BJ (cell line): ENCODE measurements at regions not wholly inside any gene's neighbourhood (a gene's known extent, or its start where the extent isn't known, plus 50 kb on each side); places are given as distances from the start of the nearest gene placed in this dataset.

Experiments
- CTCF ChIA-PET: fragments of 350-600 bp; formaldehyde crosslinking; extraction: SDS; loops from one replicate; lab custom pipeline; 2021; ENCODE audit warnings: antibody characterized with exemption, inconsistent platforms; lab: Yijun Ruan, JAX
- POLR2A ChIA-PET: fragments of 300-600 bp; sonication (Branson Sonifier 250); formaldehyde crosslinking; extraction: SDS; loops from one replicate; lab custom pipeline; 2021; ENCODE audit warnings: antibody characterized with exemption; lab: Charles Lee
- DNase-seq: peaks from one replicate; pipeline ENCODE4 v3.0.0-alpha.2; 2011; ENCODE audit warnings: low read depth
- H3K27me3 ChIP-seq: 2 replicates; pipeline ENCODE4 v1.6.0; 2011; ENCODE audit warnings: low read length; ENCODE audit not compliant: control insufficient read depth, insufficient read depth
- H3K36me3 ChIP-seq: 2 replicates; pipeline ENCODE4 v1.5.1; 2011; ENCODE audit warnings: low read length; ENCODE audit not compliant: control insufficient read depth, insufficient read depth
- H3K4me3 ChIP-seq: 2 replicates; pipeline ENCODE4 v1.5.1; 2011; ENCODE audit warnings: low read depth, mild to moderate bottlenecking, control low read depth, low read length
- TF ChIP-seq, protein P1 (sequence below): IDR thresholded peaks from 2 replicates; pipeline ENCODE4 v1.5.1; 2011; ENCODE audit warnings: low read depth, mild to moderate bottlenecking, control low read depth, inconsistent platforms, low read length, moderate library complexity; ENCODE audit not compliant: insufficient read depth

DNA sequence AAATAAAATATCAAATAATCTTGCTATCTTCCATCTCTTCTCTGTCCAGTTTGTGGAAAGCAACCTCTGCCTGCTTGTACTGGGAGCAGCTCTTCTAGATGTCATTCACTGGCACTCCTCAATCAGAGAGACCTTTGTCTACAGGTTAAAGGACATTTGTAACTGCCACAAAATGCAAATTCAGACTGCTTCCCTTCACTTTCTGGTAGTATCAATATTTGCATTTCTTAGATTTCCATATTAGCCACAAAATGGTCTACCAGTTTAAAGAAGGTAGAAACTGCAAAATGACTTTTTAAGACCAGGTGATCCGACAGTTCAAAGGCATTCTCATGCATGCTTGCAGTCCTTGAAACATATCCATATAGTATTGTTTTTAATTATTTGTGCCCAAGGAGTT is 51.7 kb upstream of the RCN1 start:
- Histone ChIP-seq H3K36me3 (no peaks in the 10 kb centered on the region), H3K27me3 (0 out of 2 replicates have a peak, but pooled peaks cover 1% of the 10 kb centered on the region), H3K4me3 (no peak overlapping the region)
- no peak for DNase-seq
- TF ChIP-seq, protein P1, sequence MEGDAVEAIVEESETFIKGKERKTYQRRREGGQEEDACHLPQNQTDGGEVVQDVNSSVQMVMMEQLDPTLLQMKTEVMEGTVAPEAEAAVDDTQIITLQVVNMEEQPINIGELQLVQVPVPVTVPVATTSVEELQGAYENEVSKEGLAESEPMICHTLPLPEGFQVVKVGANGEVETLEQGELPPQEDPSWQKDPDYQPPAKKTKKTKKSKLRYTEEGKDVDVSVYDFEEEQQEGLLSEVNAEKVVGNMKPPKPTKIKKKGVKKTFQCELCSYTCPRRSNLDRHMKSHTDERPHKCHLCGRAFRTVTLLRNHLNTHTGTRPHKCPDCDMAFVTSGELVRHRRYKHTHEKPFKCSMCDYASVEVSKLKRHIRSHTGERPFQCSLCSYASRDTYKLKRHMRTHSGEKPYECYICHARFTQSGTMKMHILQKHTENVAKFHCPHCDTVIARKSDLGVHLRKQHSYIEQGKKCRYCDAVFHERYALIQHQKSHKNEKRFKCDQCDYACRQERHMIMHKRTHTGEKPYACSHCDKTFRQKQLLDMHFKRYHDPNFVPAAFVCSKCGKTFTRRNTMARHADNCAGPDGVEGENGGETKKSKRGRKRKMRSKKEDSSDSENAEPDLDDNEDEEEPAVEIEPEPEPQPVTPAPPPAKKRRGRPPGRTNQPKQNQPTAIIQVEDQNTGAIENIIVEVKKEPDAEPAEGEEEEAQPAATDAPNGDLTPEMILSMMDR: no peak
- POLR2A ChIA-PET: no interaction called here
- CTCF ChIA-PET: interaction anchor here (1.0 to 5.8 kb wide), 3 partner anchors 15 to 137 kb away, joined by 4 to 32 read pairs (median 5); no protein-coding TSS in a partner anchor

- POLR2A ChIA-PET: interaction anchor here (1.1 kb wide), 1 partner anchor 141 kb away, joined by 25 read pairs; no protein-coding TSS in a partner anchor
- Histone ChIP-seq H3K4me3 (no peak overlapping the region), H3K27me3 (no peaks in the 10 kb centered on the region; the same call in 1 of the 2 replicates), H3K36me3 (no peaks in the 10 kb centered on the region)
- TF ChIP-seq, protein P1: no peak
- CTCF ChIA-PET: interaction anchor here (1.0 to 1.7 kb wide), 7 partner anchors 18 to 665 kb away, joined by 3 to 9 read pairs (median 4); partner anchors contain the start of genes DCDC1 and DNAJC24
- peak; percentile 18 for DNase-seq
These were observed 56.2 kb upstream of the RCN1 start for GRCh38 chr11:32034680-32035079.

- ChIA-PET POLR2A (no interaction called here), CTCF (interaction anchor here (1.1 to 1.7 kb wide), 4 partner anchors 19 to 665 kb away, joined by 3 to 9 read pairs (median 4); partner anchors contain the start of genes DCDC1 and DNAJC24)
- no peak overlapping the region for H3K4me3 ChIP-seq
These were observed 56.7 kb upstream of the RCN1 start for GRCh38 chr11:32034149-32034548.

DNA sequence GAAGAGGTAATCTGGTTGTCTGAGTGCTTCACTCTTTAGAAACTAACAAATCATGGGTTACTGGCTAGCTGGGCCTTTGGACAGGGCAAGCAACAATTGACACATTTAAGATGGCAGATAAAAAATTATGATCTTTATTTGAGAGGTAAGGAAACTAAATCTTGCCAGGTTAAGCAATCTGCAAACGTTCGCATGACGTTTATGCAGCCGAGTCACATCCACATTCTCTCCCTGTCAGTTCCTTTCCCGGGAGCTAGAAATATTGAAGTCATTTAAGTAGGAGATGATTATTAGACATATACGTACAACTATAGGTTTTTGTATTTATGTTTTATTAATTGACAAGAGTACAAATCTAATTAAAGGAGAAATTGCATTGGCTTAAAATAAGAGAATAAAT is 57.4 kb upstream of the RCN1 start:
- no peak for DNase-seq
- H3K4me3 ChIP-seq: no peak overlapping the region
- TF ChIP-seq, protein P1: no peak
- H3K36me3 ChIP-seq: no peaks in the 10 kb centered on the region
- no peaks in the 10 kb centered on the region; the same call in 1 of the 2 replicates for H3K27me3 ChIP-seq
- POLR2A ChIA-PET: no interaction called here
- CTCF ChIA-PET: interaction anchor here (1.1 to 2.2 kb wide), 5 partner anchors 20 to 664 kb away, joined by 3 to 9 read pairs (median 4); partner anchors contain the start of genes DCDC1 and DNAJC24

More at GRCh38 chr11:32034149-32034548, 56.7 kb upstream of the RCN1 start:
- Histone ChIP-seq H3K36me3 (no peaks in the 10 kb centered on the region), H3K27me3 (no peaks in the 10 kb centered on the region; the same call in 1 of the 2 replicates)
- DNase-seq: peak; percentile 98
- TF ChIP-seq, protein P1: no peak

DNA sequence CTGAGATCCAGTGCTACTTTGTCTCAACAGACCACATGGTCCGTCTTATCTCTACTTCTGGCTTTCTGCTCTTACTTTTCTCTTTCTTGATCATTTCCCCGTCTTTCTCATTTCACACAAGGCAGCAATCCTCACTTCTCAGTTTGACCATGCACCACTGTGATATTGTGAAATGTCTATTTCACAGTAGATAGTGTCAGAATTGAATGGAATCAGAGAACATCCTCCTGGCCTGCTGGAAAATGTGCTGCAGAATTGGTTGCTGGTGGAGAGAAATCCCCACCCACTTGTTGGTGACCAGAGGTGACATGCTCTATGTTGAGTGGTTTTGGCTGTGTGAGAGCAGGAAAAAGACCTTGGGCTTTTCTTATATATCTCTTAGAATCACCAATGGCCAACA is 57.8 kb upstream of the RCN1 start:
- Histone ChIP-seq H3K36me3 (no peaks in the 10 kb centered on the region), H3K27me3 (no peaks in the 10 kb centered on the region; the same call in 1 of the 2 replicates), H3K4me3 (no peak overlapping the region)
- CTCF ChIA-PET: interaction anchor here (1.5 to 2.2 kb wide), 4 partner anchors 26 to 118 kb away, joined by 3 to 5 read pairs (median 4); no protein-coding TSS in a partner anchor
- POLR2A ChIA-PET: no interaction called here
- TF ChIP-seq, protein P1: no peak
- DNase-seq: no peak
